ENCODE measurements at regions not wholly inside any gene's neighbourhood (a gene's known extent, or its start where the extent isn't known, plus 50 kb on each side); places are given as distances from the start of the nearest gene placed in this dataset. TPM values are rescaled to one million over a fixed set of nuclear protein-coding genes. Genes with fewer than 3 reads are reported as not detected.
"Not testable (repeated sequence)": the region's sequence is repeated elsewhere in the genome, so short reads cannot be mapped to it uniquely, and the experiment has no call there.

DNA sequence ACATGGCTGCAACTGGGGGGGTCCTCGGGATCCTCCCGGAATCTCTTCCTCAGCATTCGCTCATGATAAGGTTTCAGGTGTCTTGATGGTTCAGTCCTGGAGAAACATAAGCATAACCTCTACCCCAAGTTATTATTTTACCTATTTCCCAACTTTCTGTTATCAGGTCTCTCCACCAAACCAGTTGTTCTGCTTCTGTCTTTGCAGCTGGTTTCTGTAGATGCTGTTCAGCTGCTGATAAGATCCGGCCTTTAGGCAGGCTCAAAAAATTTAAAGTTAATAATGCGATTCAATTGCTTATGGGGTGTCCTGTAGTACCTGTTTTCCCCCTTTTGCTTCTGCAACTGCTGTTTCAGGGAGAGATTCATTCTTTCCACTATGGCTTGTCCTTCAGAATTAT, 55.6 kb upstream of the LPCAT1 start:
- intact Hi-C loops (cut with DNase I); DNase-seq (ENCODE audit: missing footprints); ATAC-seq: not testable (repeated sequence)

DNA sequence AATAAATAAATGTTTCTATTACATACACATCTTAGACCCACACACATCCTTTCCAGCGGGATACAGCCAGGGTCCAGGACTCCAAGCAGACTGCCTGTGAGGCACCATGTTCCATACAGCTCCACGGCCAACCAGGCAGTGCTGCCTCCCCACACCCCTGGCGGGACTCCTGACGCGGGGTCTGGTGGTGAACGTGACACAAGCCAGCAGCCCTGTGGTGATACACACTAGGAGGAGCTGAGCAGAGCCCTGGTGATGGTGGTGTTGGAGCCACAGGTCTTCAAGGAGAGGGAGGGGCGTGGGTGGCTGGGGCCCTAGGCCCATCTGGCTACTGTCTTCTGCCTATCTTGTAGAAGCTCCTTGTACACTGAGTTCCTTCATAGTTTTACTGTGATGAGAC, 53.1 kb upstream of the LPCAT1 start:
- DNase-seq (ENCODE audit: missing footprints); ATAC-seq; intact Hi-C loops (cut with DNase I): not testable (repeated sequence)

DNA sequence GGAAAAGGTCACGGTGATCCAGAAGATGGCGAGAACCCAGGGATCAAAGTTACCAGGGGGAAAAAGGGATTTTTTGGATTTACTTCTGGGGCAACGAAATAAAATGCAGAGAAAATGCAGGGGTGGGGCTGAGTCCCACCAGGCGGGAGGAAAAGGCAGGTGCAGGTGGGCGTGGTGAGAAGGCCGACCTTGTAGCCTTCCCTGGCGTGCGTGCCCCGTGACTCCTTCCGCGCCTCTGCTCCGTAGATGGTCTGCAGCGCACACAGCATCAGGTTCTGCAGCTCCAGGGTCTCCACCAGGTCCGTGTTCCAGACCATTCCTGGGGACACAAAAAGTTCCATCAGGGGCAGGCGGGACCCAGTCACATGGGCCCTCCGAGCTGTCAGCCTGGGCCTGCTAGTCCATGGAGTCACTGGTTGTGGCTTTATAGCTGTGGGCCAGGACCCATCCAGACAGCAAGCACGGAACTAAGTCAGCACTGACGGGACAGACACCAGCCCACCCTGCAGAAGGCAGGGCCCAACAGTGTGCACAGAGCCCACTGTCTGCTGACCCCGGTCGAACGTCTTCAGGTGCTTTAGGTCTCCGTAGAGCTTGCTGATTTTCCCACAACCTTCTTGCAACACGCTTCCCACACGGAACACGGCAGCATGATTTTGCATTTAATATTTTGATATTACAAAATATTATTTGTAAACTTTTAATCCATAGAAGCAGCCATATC, 52.4 kb upstream of the LPCAT1 start:
- intact Hi-C loops (cut with DNase I); DNase-seq (ENCODE audit: missing footprints); ATAC-seq: not testable (repeated sequence)

DNA sequence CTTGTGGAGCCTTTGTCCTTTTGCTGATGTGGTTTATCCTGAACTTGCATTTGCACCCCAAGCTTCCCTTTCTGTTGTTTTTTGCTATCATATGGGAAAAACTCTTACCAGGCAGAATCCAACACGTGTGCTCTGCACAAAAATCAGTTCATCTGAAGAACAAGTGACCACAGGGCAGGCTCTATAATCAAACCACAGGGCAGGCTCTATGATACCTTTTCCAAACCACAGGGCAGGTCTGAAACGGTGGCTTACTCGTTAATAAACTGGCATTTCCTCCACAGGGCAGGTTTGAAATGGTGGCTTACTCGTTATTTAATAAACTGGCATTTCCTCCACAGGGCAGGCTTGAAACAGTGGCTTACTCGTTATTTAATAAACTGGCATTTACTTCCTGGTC, 51.7 kb upstream of the LPCAT1 start:
- intact Hi-C loops (cut with DNase I); DNase-seq (ENCODE audit: missing footprints); ATAC-seq: not testable (repeated sequence)

DNA sequence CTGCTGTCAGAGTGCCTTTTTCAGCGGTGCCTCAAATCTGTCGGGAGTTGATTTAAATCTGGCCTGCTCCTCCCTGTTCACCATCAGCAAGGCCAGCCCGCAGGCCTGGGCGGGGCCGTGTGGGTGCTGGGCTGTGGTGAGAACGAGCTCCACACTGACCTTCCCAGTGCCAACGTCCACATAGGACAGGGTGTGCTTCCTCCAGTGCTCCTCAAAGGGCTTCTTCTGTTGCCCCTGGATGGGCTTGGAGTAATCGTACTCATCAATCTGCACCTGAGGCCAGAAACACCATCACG, 50.2 kb upstream of the LPCAT1 start:
- intact Hi-C loops (cut with DNase I): not testable (repeated sequence)

DNA sequence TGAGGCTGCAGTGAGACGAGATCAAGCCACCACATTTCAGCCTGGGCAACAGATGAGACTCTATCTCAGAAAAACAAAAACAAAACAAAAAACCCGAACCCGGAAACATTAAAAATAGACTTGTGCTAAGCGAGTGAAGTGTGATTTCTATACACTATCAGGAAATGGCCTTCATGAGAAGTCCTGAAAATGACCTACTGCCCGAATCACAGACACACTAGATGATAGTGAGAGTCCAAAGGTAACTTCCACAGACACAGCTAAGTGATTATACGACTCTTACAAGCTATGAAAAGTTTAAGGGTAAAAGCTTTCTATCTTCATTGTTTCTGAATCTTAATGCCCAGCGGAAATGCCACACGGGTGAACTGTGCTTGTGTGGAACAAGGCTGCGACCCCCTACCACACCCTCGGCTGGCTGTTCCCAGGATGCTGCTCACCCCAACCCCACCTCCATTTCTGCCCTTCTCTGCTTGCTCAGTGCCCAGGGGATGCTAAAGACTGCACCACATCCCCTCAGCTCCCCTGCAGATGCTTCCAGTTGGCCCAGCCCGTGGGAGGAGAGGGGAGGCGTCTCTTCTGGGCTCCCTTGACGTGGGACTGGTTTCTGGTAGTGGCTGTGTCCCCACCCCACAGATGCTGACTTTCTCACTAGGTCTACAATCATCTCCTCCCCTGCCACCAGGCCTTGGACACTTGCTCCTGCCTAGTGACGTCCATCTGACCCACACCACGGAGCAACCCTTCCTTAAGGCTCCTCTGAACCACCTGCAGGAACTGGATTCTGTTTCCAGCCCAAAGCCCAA, 49.7 kb upstream of the LPCAT1 start:
- ATAC-seq; DNase-seq (ENCODE audit: missing footprints); intact Hi-C loops (cut with DNase I): not testable (repeated sequence)

More for the DNA sequence above, 50.2 kb upstream of the LPCAT1 start:
- not testable (repeated sequence) for ATAC-seq; DNase-seq (ENCODE audit: missing footprints)

Small RNAs in the stretch of these regions (microRNA-seq; reads per million reads assigned to microRNA genes)
- not detected for gene MIR4277

All from Right ventricle myocardium inferior (tissue), 1 donor.